Skeletal muscle tissue (tissue), 3 donors: ENCODE measurements at regions not wholly inside any gene's neighbourhood (a gene's known extent, or its start where the extent isn't known, plus 50 kb on each side); places are given as distances from the start of the nearest gene placed in this dataset.

Source experiments
- H3K27ac ChIP-seq: one replicate; pipeline ENCODE4 v1.7.0; 2013; ENCODE audit warnings: mild to moderate bottlenecking, low read depth, low read length, inconsistent platforms
- H3K27me3 ChIP-seq, 3 donors: one replicate each; pipeline ENCODE4 v1.7.0; 2013; ENCODE audit warnings: low read length in 3 of 3; ENCODE audit not compliant: control insufficient read depth in 3 of 3, insufficient read depth in 3 of 3
- H3K36me3 ChIP-seq, 3 donors: one replicate each; pipeline ENCODE4 v1.7.0; 2013; ENCODE audit warnings: low read length in 3 of 3; ENCODE audit not compliant: control insufficient read depth in 3 of 3, insufficient read depth in 3 of 3
- H3K4me1 ChIP-seq, 3 donors: one replicate each; pipeline ENCODE4 v1.7.0; 2013; ENCODE audit warnings: low read length in 3 of 3, mild to moderate bottlenecking in 3 of 3; ENCODE audit not compliant: control insufficient read depth in 3 of 3, insufficient read depth in 3 of 3
- H3K4me3 ChIP-seq, 3 donors: one replicate each; pipeline ENCODE4 v1.7.0; 2013; ENCODE audit warnings: low read length in 3 of 3
- H3K9ac ChIP-seq, 3 donors: one replicate each; pipeline ENCODE4 v1.7.0; 2013; ENCODE audit warnings: low read length in 3 of 3, mild to moderate bottlenecking in 3 of 3, moderate library complexity in 2 of 3, low read depth in 1 of 3
- H3K9me3 ChIP-seq, 3 donors: one replicate each; pipeline ENCODE4 v1.7.0; 2013; ENCODE audit warnings: low read length in 3 of 3; ENCODE audit not compliant: control insufficient read depth in 3 of 3
- donor health status: Osteomylitis.

GRCh38 chr4:142927721-142928120 lies 81.6 kb upstream of the INPP4B start:
- H3K4me3 ChIP-seq: no peak overlapping the region

GRCh38 chr4:142929526-142929925 lies 83.4 kb upstream of the INPP4B start:
- H3K27ac ChIP-seq: no peak overlapping the region
- no peaks in the 10 kb centered on the region for H3K27me3 ChIP-seq
- no peaks in the 10 kb centered on the region for H3K36me3 ChIP-seq
- no peaks in the 10 kb centered on the region for H3K4me1 ChIP-seq
- no peaks in the 10 kb centered on the region for H3K9me3 ChIP-seq
- H3K4me3 ChIP-seq: no peak overlapping the region
- no peak overlapping the region for H3K9ac ChIP-seq

More at GRCh38 chr4:142927721-142928120, 81.6 kb upstream of the INPP4B start:
- Histone ChIP-seq H3K27ac (no peak overlapping the region), H3K36me3 (no peaks in the 10 kb centered on the region), H3K9ac (no peak overlapping the region), H3K4me1 (no peaks in the 10 kb centered on the region), H3K9me3 (no peaks in the 10 kb centered on the region), H3K27me3 (no peaks in the 10 kb centered on the region)

- H3K9ac ChIP-seq: no peak overlapping the region
- no peak overlapping the region for H3K27ac ChIP-seq
- no peaks in the 10 kb centered on the region for H3K36me3 ChIP-seq
- no peaks in the 10 kb centered on the region for H3K27me3 ChIP-seq
- no peaks in the 10 kb centered on the region for H3K4me1 ChIP-seq
- H3K9me3 ChIP-seq: no peaks in the 10 kb centered on the region
- H3K4me3 ChIP-seq: no peak overlapping the region
Measured at GRCh38 chr4:142933207-142933606, 87.1 kb upstream of the INPP4B start.

GRCh38 chr4:142940425-142941330 lies 94.6 kb upstream of the INPP4B start:
- H3K9ac ChIP-seq: no peak overlapping the region
- H3K4me1 ChIP-seq: no peaks in the 10 kb centered on the region
- no peaks in the 10 kb centered on the region for H3K9me3 ChIP-seq
- H3K27ac ChIP-seq: no peak overlapping the region
- H3K27me3 ChIP-seq: no peaks in the 10 kb centered on the region
- H3K4me3 ChIP-seq: no peak overlapping the region
- H3K36me3 ChIP-seq: no peaks in the 10 kb centered on the region

- no peaks in the 10 kb centered on the region for H3K36me3 ChIP-seq
- peaks cover 0 to 3% (median 1%) of the 10 kb centered on the region in 3 donors for H3K9me3 ChIP-seq
- no peaks in the 10 kb centered on the region for H3K4me1 ChIP-seq
- no peaks in the 10 kb centered on the region for H3K27me3 ChIP-seq
- no peak overlapping the region for H3K27ac ChIP-seq
- H3K9ac ChIP-seq: no peak overlapping the region
- no peak overlapping the region for H3K4me3 ChIP-seq
Measured at GRCh38 chr4:142944565-142944964, 98.5 kb upstream of the INPP4B start.

- H3K9ac ChIP-seq: no peak overlapping the region
- H3K36me3 ChIP-seq: no peaks in the 10 kb centered on the region
- no peak overlapping the region for H3K27ac ChIP-seq
- H3K9me3 ChIP-seq: no peaks in the 10 kb centered on the region
- H3K4me3 ChIP-seq: no peak overlapping the region
- no peaks in the 10 kb centered on the region for H3K4me1 ChIP-seq
- H3K27me3 ChIP-seq: no peaks in the 10 kb centered on the region
Measured at GRCh38 chr4:142952821-142953580, 106.9 kb upstream of the INPP4B start.

- Histone ChIP-seq H3K36me3 (no peaks in the 10 kb centered on the region), H3K27me3 (no peaks in the 10 kb centered on the region), H3K4me3 (no peak overlapping the region), H3K27ac (no peak overlapping the region), H3K9ac (no peak overlapping the region), H3K4me1 (peaks cover 0 to 5% (median 0%) of the 10 kb centered on the region in 3 donors), H3K9me3 (no peaks in the 10 kb centered on the region)
Measured at GRCh38 chr4:142954415-142954814, 108.3 kb upstream of the INPP4B start.

GRCh38 chr4:142955501-142955900 lies 109.4 kb upstream of the INPP4B start:
- no peak overlapping the region for H3K27ac ChIP-seq
- no peaks in the 10 kb centered on the region for H3K27me3 ChIP-seq
- H3K9ac ChIP-seq: no peak overlapping the region
- H3K9me3 ChIP-seq: no peaks in the 10 kb centered on the region
- H3K4me1 ChIP-seq: peaks cover 3 to 12% (median 5%) of the 10 kb centered on the region in 3 donors
- H3K4me3 ChIP-seq: no peak overlapping the region
- H3K36me3 ChIP-seq: no peaks in the 10 kb centered on the region

- Histone ChIP-seq H3K9ac (no peak overlapping the region), H3K36me3 (no peaks in the 10 kb centered on the region), H3K27ac (no peak overlapping the region), H3K4me3 (no peak overlapping the region), H3K9me3 (no peaks in the 10 kb centered on the region), H3K27me3 (no peaks in the 10 kb centered on the region), H3K4me1 (peaks cover 8 to 25% (median 11%) of the 10 kb centered on the region in 3 donors)
Measured at GRCh38 chr4:142959173-142959572, 113.1 kb upstream of the INPP4B start.

- no peak overlapping the region for H3K9ac ChIP-seq
- peaks cover 8 to 25% (median 11%) of the 10 kb centered on the region in 3 donors for H3K4me1 ChIP-seq
- no peak overlapping the region for H3K4me3 ChIP-seq
- no peaks in the 10 kb centered on the region for H3K9me3 ChIP-seq
- H3K27me3 ChIP-seq: no peaks in the 10 kb centered on the region
- H3K36me3 ChIP-seq: no peaks in the 10 kb centered on the region
- no peak overlapping the region for H3K27ac ChIP-seq
Measured at GRCh38 chr4:142960126-142960525, 114.0 kb upstream of the INPP4B start.
